ENCODE measurements at regions not wholly inside any gene's neighbourhood (a gene's known extent, or its start where the extent isn't known, plus 50 kb on each side); places are given as distances from the start of the nearest gene placed in this dataset.
"Not testable (repeated sequence)": the region's sequence is repeated elsewhere in the genome, so short reads cannot be mapped to it uniquely, and the experiment has no call there.

DNA sequence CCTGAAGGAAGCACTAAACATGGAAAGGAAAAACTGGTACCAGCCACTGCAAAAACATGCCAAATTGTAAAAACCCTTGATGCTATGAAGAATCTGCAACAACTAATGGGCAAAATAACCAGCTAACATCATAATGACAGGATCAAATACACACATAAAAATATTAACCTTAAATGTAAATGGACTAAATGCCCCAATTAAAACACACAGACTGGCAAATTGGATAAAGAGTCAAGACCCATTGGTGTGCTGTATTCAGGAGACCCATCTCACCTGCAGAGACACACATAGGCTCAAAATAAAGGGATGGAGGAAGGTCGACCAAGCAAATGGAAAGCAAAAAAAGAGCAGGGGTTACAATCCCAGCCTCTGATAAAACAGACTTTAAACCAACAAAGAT lies 87.7 kb upstream of the DNAJC1 start:
- TF ChIP-seq, protein P1, sequence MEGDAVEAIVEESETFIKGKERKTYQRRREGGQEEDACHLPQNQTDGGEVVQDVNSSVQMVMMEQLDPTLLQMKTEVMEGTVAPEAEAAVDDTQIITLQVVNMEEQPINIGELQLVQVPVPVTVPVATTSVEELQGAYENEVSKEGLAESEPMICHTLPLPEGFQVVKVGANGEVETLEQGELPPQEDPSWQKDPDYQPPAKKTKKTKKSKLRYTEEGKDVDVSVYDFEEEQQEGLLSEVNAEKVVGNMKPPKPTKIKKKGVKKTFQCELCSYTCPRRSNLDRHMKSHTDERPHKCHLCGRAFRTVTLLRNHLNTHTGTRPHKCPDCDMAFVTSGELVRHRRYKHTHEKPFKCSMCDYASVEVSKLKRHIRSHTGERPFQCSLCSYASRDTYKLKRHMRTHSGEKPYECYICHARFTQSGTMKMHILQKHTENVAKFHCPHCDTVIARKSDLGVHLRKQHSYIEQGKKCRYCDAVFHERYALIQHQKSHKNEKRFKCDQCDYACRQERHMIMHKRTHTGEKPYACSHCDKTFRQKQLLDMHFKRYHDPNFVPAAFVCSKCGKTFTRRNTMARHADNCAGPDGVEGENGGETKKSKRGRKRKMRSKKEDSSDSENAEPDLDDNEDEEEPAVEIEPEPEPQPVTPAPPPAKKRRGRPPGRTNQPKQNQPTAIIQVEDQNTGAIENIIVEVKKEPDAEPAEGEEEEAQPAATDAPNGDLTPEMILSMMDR (conservative IDR thresholded peaks at IDR 0.05; ENCODE audit: low read depth in 2 of 2) = not testable (repeated sequence)
- TF ChIP-seq POLR2AphosphoS5 (IDR thresholded peaks at IDR 0.05; ENCODE audit: low read depth) = not testable (repeated sequence)
- TF ChIP-seq, protein P2, sequence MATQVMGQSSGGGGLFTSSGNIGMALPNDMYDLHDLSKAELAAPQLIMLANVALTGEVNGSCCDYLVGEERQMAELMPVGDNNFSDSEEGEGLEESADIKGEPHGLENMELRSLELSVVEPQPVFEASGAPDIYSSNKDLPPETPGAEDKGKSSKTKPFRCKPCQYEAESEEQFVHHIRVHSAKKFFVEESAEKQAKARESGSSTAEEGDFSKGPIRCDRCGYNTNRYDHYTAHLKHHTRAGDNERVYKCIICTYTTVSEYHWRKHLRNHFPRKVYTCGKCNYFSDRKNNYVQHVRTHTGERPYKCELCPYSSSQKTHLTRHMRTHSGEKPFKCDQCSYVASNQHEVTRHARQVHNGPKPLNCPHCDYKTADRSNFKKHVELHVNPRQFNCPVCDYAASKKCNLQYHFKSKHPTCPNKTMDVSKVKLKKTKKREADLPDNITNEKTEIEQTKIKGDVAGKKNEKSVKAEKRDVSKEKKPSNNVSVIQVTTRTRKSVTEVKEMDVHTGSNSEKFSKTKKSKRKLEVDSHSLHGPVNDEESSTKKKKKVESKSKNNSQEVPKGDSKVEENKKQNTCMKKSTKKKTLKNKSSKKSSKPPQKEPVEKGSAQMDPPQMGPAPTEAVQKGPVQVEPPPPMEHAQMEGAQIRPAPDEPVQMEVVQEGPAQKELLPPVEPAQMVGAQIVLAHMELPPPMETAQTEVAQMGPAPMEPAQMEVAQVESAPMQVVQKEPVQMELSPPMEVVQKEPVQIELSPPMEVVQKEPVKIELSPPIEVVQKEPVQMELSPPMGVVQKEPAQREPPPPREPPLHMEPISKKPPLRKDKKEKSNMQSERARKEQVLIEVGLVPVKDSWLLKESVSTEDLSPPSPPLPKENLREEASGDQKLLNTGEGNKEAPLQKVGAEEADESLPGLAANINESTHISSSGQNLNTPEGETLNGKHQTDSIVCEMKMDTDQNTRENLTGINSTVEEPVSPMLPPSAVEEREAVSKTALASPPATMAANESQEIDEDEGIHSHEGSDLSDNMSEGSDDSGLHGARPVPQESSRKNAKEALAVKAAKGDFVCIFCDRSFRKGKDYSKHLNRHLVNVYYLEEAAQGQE (IDR thresholded peaks at IDR 0.05; ENCODE audit: unreplicated experiment) = not testable (repeated sequence)
